ENCODE measurements at regions not wholly inside any gene's neighbourhood (a gene's known extent, or its start where the extent isn't known, plus 50 kb on each side); places are given as distances from the start of the nearest gene placed in this dataset.

GRCh38 chr15:88365124-88365523 lies 102.1 kb downstream of the MRPL46 start:
- H3K14ac ChIP-seq (ENCODE audit: insufficient read depth, low read length) = no peak overlapping the region
- H3K27ac ChIP-seq (ENCODE audit: insufficient read length, low read depth, low read length) = no peak overlapping the region
- H2BK5ac ChIP-seq (ENCODE audit: insufficient read length, low read length) = no peak overlapping the region
- H3K56ac ChIP-seq (ENCODE audit: insufficient read length, low read depth, low read length) = no peak overlapping the region
- H2AK5ac ChIP-seq (ENCODE audit: insufficient read length, low read length) = no peak overlapping the region
- no peak overlapping the region for H4K91ac ChIP-seq (ENCODE audit: insufficient read length, low read depth, low read length)
- no peak overlapping the region for H4K8ac ChIP-seq (replicated peaks; ENCODE audit: insufficient read length, low read depth, low read length)
- H3K9me3 ChIP-seq (ENCODE audit: control insufficient read depth, low read depth, low read length) = no peaks in the 10 kb centered on the region
- no peaks in the 10 kb centered on the region for H3K23me2 ChIP-seq (ENCODE audit: insufficient read length, low read depth, low read length, poor library complexity, severe bottlenecking)
- H4K20me1 ChIP-seq (ENCODE audit: control insufficient read depth, insufficient read depth, insufficient read length) = no peaks in the 10 kb centered on the region
- H3K9me3 Mint-ChIP-seq = peaks cover 3 to 5% of the 10 kb centered on the region in 2 experiments; a peak in 3 of 5 replicates
- H3K27me3 ChIP-seq (ENCODE audit: insufficient read depth, low read length) = no peaks in the 10 kb centered on the region
- H2BK120ac ChIP-seq (ENCODE audit: low read depth, low read length, poor library complexity, severe bottlenecking) = no peak overlapping the region
- no peaks in the 10 kb centered on the region for H3K79me2 ChIP-seq (ENCODE audit: insufficient read depth, low read length)
- no peaks in the 10 kb centered on the region for H3K36me3 Mint-ChIP-seq (ENCODE audit: insufficient read depth in 1 of 3, low read depth in 3 of 3)
- no peak for DNase-seq
- no peak overlapping the region for H2BK15ac ChIP-seq (ENCODE audit: low read depth, low read length)
- no peak overlapping the region for H2BK12ac ChIP-seq (ENCODE audit: insufficient read length, low read depth, low read length)
- H2AFZ ChIP-seq (ENCODE audit: low read length) = no peak overlapping the region
- no peaks in the 10 kb centered on the region; the same call in 1 of the 2 replicates for H3K4me1 ChIP-seq (ENCODE audit: insufficient read depth, low read length)
- H3T11ph ChIP-seq (ENCODE audit: low read length) = no peak overlapping the region
- no peak overlapping the region for H4K5ac ChIP-seq (ENCODE audit: insufficient read length, low read depth, low read length)
- no peak overlapping the region for H3K4me3 Mint-ChIP-seq
- no peak overlapping the region for H3K18ac ChIP-seq (ENCODE audit: insufficient read length, low read depth, low read length)
- H3K4me1 Mint-ChIP-seq = peaks cover 5 to 6% of the 10 kb centered on the region in 2 experiments
- peaks cover 26% of the 10 kb centered on the region for H3K27me3 Mint-ChIP-seq (ENCODE audit: low read depth)
- no peak overlapping the region for H2BK20ac ChIP-seq (ENCODE audit: low read depth, low read length, poor library complexity, severe bottlenecking)
- no CpG with 5 or more reads among the region's 10 CpGs for WGBS (ENCODE audit: extremely low coverage, insufficient read length, low lambda C conversion rate)
- H3K23ac ChIP-seq (ENCODE audit: insufficient read length, low read depth, low read length) = no peak overlapping the region
- H3K79me1 ChIP-seq (ENCODE audit: insufficient read depth, low read depth, low read length, poor library complexity, severe bottlenecking) = no peaks in the 10 kb centered on the region
- H3K27ac Mint-ChIP-seq = peak overlapping the region in 1 of 3 experiments; percentile 12; a peak in 1 of 7 replicates
- H3K4ac ChIP-seq (ENCODE audit: low read depth, low read length) = no peak overlapping the region
- no peak for TF ChIP-seq CTCF (conservative IDR thresholded peaks at IDR 0.05)
- H3K9ac ChIP-seq (ENCODE audit: extremely low read depth, insufficient read length, low read length) = no peak overlapping the region
- H3K4me2 ChIP-seq (ENCODE audit: insufficient read depth, insufficient read length, low read length) = no peak overlapping the region

Data from H9 (cell line).